ENCODE measurements at regions not wholly inside any gene's neighbourhood (a gene's known extent, or its start where the extent isn't known, plus 50 kb on each side); places are given as distances from the start of the nearest gene placed in this dataset.

DNA sequence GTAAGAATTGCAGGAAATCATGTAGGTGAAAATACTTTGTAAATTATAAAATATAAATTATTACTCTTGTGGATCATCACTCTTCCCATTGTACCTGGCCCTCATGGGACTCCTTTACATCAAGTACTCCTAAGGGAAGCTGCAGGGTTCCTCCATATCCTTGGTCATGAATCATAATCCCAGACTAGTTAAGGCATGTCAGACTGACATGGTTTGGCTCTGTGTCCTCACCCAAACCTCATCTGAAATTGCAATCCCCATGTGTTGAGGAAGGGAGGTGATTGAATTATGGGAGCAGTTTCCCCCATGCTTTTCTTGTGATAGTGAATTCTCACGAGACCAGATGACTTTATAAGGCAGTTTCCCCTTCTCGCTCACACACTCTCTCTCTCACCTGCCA is 77.1 kb downstream of the CMPK2 start:
- no CpG with 5 or more reads among the region's 2 CpGs for WGBS (ENCODE audit: insufficient coverage)
- DNase-seq (no peak), ATAC-seq (replicated peaks in 1 of 4) (no peak)
- Histone ChIP-seq H3K9me3 (no peaks in the 10 kb centered on the region), H3K27me3 (replicated peaks in 1 of 2; ENCODE audit: control insufficient read depth in 2 of 2, extremely low read depth in 1 of 2, insufficient read depth in 2 of 2, low read length in 1 of 2) (peaks cover 0 to 8% of the 10 kb centered on the region in 2 experiments), H3K4me1 (ENCODE audit: control insufficient read depth in 1 of 2, extremely low read depth in 1 of 2, insufficient read depth in 2 of 2, low read length in 2 of 2) (no peaks in the 10 kb centered on the region), H3K27ac (ENCODE audit: low read length) (no peak overlapping the region), H3K4me3 (ENCODE audit: control insufficient read depth in 1 of 2, extremely low read depth in 1 of 2, low read length in 1 of 2) (no peak overlapping the region), H3K36me3 (ENCODE audit: control insufficient read depth in 2 of 2, extremely low read depth in 1 of 2, insufficient read depth in 1 of 2, low read length in 1 of 2) (no peaks in the 10 kb centered on the region)
- Mint-ChIP-seq H3K9me3 (no peaks in the 10 kb centered on the region), H3K4me3 (no peak overlapping the region), H3K36me3 (no peaks in the 10 kb centered on the region), H3K27ac (no peak overlapping the region), H3K4me1 (no peaks in the 10 kb centered on the region), H3K27me3 (peaks cover 8 to 17% of the 10 kb centered on the region in 2 donors)
- CTCF ChIA-PET: no interaction called here
- POLR2A ChIA-PET: no interaction called here

DNA sequence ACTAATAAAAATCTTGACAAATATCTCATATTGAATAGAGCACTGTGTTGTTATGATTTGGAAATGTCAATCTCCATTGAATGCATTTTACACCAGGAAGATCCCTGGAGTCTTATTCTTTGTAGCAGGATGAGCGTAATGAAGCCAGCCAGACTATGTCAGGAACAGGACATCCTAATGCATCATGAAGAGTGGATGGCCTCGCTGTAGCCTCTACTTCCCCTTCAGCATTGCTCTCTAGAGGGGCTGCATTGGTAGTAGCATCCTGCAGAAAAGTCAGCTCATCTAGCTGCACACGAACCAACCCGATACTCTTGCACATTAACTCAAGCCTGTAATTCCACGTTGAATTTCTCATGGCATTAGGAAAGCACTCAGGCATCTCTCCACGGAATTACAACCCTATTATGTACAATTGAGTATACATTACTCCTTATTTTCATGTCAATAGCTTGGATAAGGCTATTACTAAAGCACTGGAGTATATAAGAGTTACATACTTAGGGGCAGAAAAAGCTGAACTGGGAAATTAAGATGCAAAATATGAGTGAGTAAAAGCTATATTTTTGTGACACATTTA is 76.1 kb downstream of the CMPK2 start:
- Histone ChIP-seq H3K4me3 (ENCODE audit: control insufficient read depth in 1 of 2, extremely low read depth in 1 of 2, low read length in 1 of 2) (no peak overlapping the region), H3K4me1 (ENCODE audit: control insufficient read depth in 1 of 2, extremely low read depth in 1 of 2, insufficient read depth in 2 of 2, low read length in 2 of 2) (no peaks in the 10 kb centered on the region), H3K27me3 (replicated peaks in 1 of 2; ENCODE audit: control insufficient read depth in 2 of 2, extremely low read depth in 1 of 2, insufficient read depth in 2 of 2, low read length in 1 of 2) (peaks cover 0 to 8% of the 10 kb centered on the region in 2 experiments), H3K9me3 (no peaks in the 10 kb centered on the region), H3K27ac (ENCODE audit: low read length) (no peak overlapping the region), H3K36me3 (ENCODE audit: control insufficient read depth in 2 of 2, extremely low read depth in 1 of 2, insufficient read depth in 1 of 2, low read length in 1 of 2) (no peaks in the 10 kb centered on the region)
- Mint-ChIP-seq H3K36me3 (no peaks in the 10 kb centered on the region), H3K27me3 (peaks cover 8 to 14% of the 10 kb centered on the region in 2 donors), H3K27ac (no peak overlapping the region), H3K9me3 (no peaks in the 10 kb centered on the region), H3K4me1 (no peaks in the 10 kb centered on the region), H3K4me3 (no peak overlapping the region)
- ATAC-seq (replicated peaks in 1 of 4): no peak
- ChIA-PET POLR2A (no interaction called here), CTCF (no interaction called here)
- DNase-seq: no peak
- no CpG with 5 or more reads among the region's 6 CpGs for WGBS (ENCODE audit: insufficient coverage)

DNA sequence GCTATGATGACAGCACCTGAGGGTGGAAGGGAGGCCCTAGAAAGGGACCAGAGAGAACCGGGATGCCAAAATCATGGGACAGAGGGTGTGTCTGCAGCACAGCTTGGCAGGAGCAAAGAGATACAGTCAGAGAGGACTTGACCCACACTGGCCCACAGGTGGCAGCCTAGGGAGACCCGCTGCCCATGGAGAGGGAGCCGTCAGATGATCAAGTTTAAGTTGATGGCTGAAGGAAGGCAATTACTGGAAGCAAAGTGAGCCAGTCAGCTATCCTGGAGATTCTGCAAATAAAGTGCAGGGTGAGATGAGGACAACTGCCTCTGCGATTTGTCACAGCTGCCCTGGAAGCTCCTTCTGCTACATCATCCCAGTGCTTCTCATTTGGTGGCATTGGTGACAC is 74.0 kb downstream of the CMPK2 start:
- Mint-ChIP-seq H3K4me3 (no peak overlapping the region), H3K36me3 (no peaks in the 10 kb centered on the region), H3K4me1 (no peaks in the 10 kb centered on the region), H3K27ac (no peak overlapping the region), H3K9me3 (no peaks in the 10 kb centered on the region), H3K27me3 (peaks cover 8 to 14% of the 10 kb centered on the region in 2 donors)
- ChIA-PET POLR2A (no interaction called here), CTCF (interaction anchor here (0.6 kb wide), 2 partner anchors 276 to 425 kb away, joined by 3 read pairs; no protein-coding TSS in a partner anchor)
- DNase-seq (no peak), ATAC-seq (replicated peaks in 1 of 4) (no peak)
- WGBS (ENCODE audit: insufficient coverage): 93% methylated on average over 4 of the region's 4 CpGs
- Histone ChIP-seq H3K36me3 (ENCODE audit: control insufficient read depth in 2 of 2, extremely low read depth in 1 of 2, insufficient read depth in 1 of 2, low read length in 1 of 2) (no peaks in the 10 kb centered on the region), H3K27me3 (replicated peaks in 1 of 2; ENCODE audit: control insufficient read depth in 2 of 2, extremely low read depth in 1 of 2, insufficient read depth in 2 of 2, low read length in 1 of 2) (peaks cover 0 to 4% of the 10 kb centered on the region in 2 experiments), H3K4me1 (ENCODE audit: control insufficient read depth in 1 of 2, extremely low read depth in 1 of 2, insufficient read depth in 2 of 2, low read length in 2 of 2) (no peaks in the 10 kb centered on the region), H3K27ac (ENCODE audit: low read length) (no peak overlapping the region), H3K4me3 (ENCODE audit: control insufficient read depth in 1 of 2, extremely low read depth in 1 of 2, low read length in 1 of 2) (no peak overlapping the region), H3K9me3 (no peaks in the 10 kb centered on the region)

DNA sequence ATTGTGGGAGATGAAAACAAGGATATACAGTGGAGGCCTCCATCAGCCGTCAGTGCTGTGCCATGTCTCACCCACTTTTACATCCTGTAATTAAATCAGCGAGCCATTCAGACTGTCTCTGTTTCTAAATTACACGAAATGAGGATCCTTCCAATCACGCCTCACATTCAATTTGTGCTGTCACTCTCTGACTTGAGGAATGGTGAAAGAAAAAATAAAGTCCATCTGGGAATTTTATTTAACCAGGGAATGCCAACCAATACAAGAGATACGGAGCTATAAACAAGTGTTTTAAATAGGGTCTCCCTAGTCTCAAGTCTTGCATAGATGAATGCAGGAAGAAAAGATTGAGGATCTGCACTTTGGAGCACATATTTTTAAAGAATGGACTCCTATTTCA is 72.8 kb downstream of the CMPK2 start:
- no CpG with 5 or more reads among the region's 5 CpGs for WGBS (ENCODE audit: insufficient coverage)
- Mint-ChIP-seq H3K36me3 (no peaks in the 10 kb centered on the region), H3K27me3 (peaks cover 7 to 14% of the 10 kb centered on the region in 2 donors), H3K9me3 (no peaks in the 10 kb centered on the region), H3K27ac (no peak overlapping the region), H3K4me1 (no peaks in the 10 kb centered on the region), H3K4me3 (no peak overlapping the region)
- Histone ChIP-seq H3K4me3 (ENCODE audit: control insufficient read depth in 1 of 2, extremely low read depth in 1 of 2, low read length in 1 of 2) (no peak overlapping the region), H3K27ac (ENCODE audit: low read length) (no peak overlapping the region), H3K36me3 (ENCODE audit: control insufficient read depth in 2 of 2, extremely low read depth in 1 of 2, insufficient read depth in 1 of 2, low read length in 1 of 2) (no peaks in the 10 kb centered on the region), H3K4me1 (ENCODE audit: control insufficient read depth in 1 of 2, extremely low read depth in 1 of 2, insufficient read depth in 2 of 2, low read length in 2 of 2) (no peaks in the 10 kb centered on the region), H3K27me3 (replicated peaks in 1 of 2; ENCODE audit: control insufficient read depth in 2 of 2, extremely low read depth in 1 of 2, insufficient read depth in 2 of 2, low read length in 1 of 2) (peaks cover 0 to 4% of the 10 kb centered on the region in 2 experiments), H3K9me3 (no peaks in the 10 kb centered on the region)
- CTCF ChIA-PET: no interaction called here
- no peak for ATAC-seq (replicated peaks in 1 of 4)
- POLR2A ChIA-PET: no interaction called here
- no peak for DNase-seq

DNA sequence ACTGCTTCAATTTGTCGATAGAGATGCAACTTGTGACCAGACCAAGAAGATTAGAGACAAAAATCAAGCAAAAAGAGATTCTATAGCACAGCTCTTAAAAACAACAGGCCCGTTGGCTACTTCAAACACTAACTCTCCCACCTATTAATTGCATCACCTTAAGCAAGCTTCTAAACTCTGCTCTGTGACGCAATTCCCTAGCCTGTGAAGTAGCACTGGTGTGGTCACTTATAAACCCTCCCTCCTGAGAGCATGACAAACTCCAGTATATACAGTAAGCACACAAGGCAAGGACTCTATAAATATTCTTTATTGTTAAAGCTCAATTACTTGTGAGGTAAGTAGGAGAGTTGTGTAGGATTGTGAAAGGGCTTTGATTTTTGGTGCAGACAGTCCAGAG is 72.3 kb downstream of the CMPK2 start:
- no peak overlapping the region for H3K27ac ChIP-seq (ENCODE audit: low read length)
- CTCF ChIA-PET: interaction anchor here in 1 of 2 donors (1.5 kb wide), 1 partner anchor 251 kb away, joined by 6 read pairs; no protein-coding TSS in a partner anchor
- DNase-seq: no peak
- H3K27me3 ChIP-seq (replicated peaks in 1 of 2; ENCODE audit: control insufficient read depth in 2 of 2, extremely low read depth in 1 of 2, insufficient read depth in 2 of 2, low read length in 1 of 2): peaks cover 0 to 4% of the 10 kb centered on the region in 2 experiments
- Mint-ChIP-seq H3K4me1 (no peaks in the 10 kb centered on the region), H3K27ac (no peak overlapping the region), H3K36me3 (no peaks in the 10 kb centered on the region), H3K9me3 (no peaks in the 10 kb centered on the region), H3K27me3 (peaks cover 6 to 14% of the 10 kb centered on the region in 2 donors), H3K4me3 (no peak overlapping the region)
- no peaks in the 10 kb centered on the region for H3K4me1 ChIP-seq (ENCODE audit: control insufficient read depth in 1 of 2, extremely low read depth in 1 of 2, insufficient read depth in 2 of 2, low read length in 2 of 2)
- POLR2A ChIA-PET: no interaction called here
- H3K4me3 ChIP-seq (ENCODE audit: control insufficient read depth in 1 of 2, extremely low read depth in 1 of 2, low read length in 1 of 2): no peak overlapping the region
- WGBS (ENCODE audit: insufficient coverage): 83% methylated on average over 2 of the region's 3 CpGs
- no peaks in the 10 kb centered on the region for H3K9me3 ChIP-seq
- no peaks in the 10 kb centered on the region for H3K36me3 ChIP-seq (ENCODE audit: control insufficient read depth in 2 of 2, extremely low read depth in 1 of 2, insufficient read depth in 1 of 2, low read length in 1 of 2)
- no peak for ATAC-seq (replicated peaks in 1 of 4)

DNA sequence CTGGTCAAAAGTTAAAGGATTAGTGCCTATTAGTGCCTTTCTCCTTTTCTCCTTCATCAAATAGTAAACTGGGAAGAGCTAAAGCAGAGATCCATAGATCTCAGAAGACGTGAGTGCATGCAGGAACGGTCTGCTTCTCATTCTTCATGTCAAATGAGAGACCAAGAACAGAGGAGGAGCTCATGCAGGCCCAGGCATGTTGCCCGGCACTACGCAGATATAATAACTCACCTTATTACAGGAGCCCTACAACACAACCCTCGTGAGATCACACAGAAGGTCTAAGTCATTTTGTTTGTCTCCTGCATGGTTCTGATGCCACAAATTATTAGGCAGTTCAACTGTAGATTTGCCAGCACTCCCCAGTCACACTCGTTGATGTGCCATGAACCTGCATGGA is 71.8 kb downstream of the CMPK2 start:
- H3K27ac Mint-ChIP-seq: no peak overlapping the region
- Histone ChIP-seq H3K36me3 (ENCODE audit: control insufficient read depth in 2 of 2, extremely low read depth in 1 of 2, insufficient read depth in 1 of 2, low read length in 1 of 2) (no peaks in the 10 kb centered on the region), H3K4me3 (ENCODE audit: control insufficient read depth in 1 of 2, extremely low read depth in 1 of 2, low read length in 1 of 2) (no peak overlapping the region), H3K27ac (ENCODE audit: low read length) (no peak overlapping the region), H3K4me1 (ENCODE audit: control insufficient read depth in 1 of 2, extremely low read depth in 1 of 2, insufficient read depth in 2 of 2, low read length in 2 of 2) (no peaks in the 10 kb centered on the region), H3K27me3 (replicated peaks in 1 of 2; ENCODE audit: control insufficient read depth in 2 of 2, extremely low read depth in 1 of 2, insufficient read depth in 2 of 2, low read length in 1 of 2) (peaks cover 0 to 4% of the 10 kb centered on the region in 2 experiments), H3K9me3 (no peaks in the 10 kb centered on the region)
- no peaks in the 10 kb centered on the region for H3K9me3 Mint-ChIP-seq
- no peaks in the 10 kb centered on the region for H3K36me3 Mint-ChIP-seq
- H3K4me1 Mint-ChIP-seq: no peaks in the 10 kb centered on the region
- POLR2A ChIA-PET: no interaction called here
- H3K27me3 Mint-ChIP-seq: peaks cover 6 to 11% of the 10 kb centered on the region in 2 donors
- ATAC-seq (replicated peaks in 1 of 4) (no peak), DNase-seq (no peak)
- H3K4me3 Mint-ChIP-seq: no peak overlapping the region
- WGBS (ENCODE audit: insufficient coverage): 86% methylated on average over 5 of the region's 6 CpGs
- CTCF ChIA-PET: interaction anchor here in 1 of 2 donors (1.5 kb wide), 1 partner anchor 251 kb away, joined by 6 read pairs; no protein-coding TSS in a partner anchor

DNA sequence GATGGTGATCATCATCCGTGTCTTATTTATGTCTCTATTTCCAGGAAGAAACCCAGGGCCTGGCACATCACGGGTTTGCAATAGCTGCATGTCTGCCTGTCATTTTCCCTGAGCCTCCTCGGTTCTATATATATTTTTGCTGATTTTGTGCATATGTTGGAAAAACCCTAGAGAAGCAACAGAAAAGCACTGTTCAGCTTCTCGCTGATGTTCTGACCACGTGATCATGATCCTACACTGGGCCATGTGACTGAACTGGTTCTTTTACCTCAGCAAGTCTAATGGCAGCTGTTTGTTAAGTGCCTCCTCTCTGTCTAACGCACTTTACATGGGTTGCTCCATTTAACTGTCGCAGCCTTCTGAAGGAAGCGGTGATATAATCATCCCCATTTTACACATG is 71.3 kb downstream of the CMPK2 start:
- no peaks in the 10 kb centered on the region for H3K9me3 ChIP-seq
- no peak for DNase-seq
- H3K36me3 ChIP-seq (ENCODE audit: control insufficient read depth in 2 of 2, extremely low read depth in 1 of 2, insufficient read depth in 1 of 2, low read length in 1 of 2): no peaks in the 10 kb centered on the region
- H3K9me3 Mint-ChIP-seq: no peaks in the 10 kb centered on the region
- H3K36me3 Mint-ChIP-seq: no peaks in the 10 kb centered on the region
- WGBS (ENCODE audit: insufficient coverage): 80% methylated on average over 6 of the region's 8 CpGs
- no peak overlapping the region for H3K27ac Mint-ChIP-seq
- POLR2A ChIA-PET: no interaction called here
- H3K4me3 ChIP-seq (ENCODE audit: control insufficient read depth in 1 of 2, extremely low read depth in 1 of 2, low read length in 1 of 2): no peak overlapping the region
- no peaks in the 10 kb centered on the region for H3K4me1 ChIP-seq (ENCODE audit: control insufficient read depth in 1 of 2, extremely low read depth in 1 of 2, insufficient read depth in 2 of 2, low read length in 2 of 2)
- no peak for ATAC-seq (replicated peaks in 1 of 4)
- CTCF ChIA-PET: interaction anchor here in 1 of 2 donors (1.5 kb wide), 1 partner anchor 250 kb away, joined by 6 read pairs; no protein-coding TSS in a partner anchor
- H3K27ac ChIP-seq (ENCODE audit: low read length): no peak overlapping the region
- peaks cover 6% of the 10 kb centered on the region in 2 donors for H3K27me3 Mint-ChIP-seq
- H3K27me3 ChIP-seq (replicated peaks in 1 of 2; ENCODE audit: control insufficient read depth in 2 of 2, extremely low read depth in 1 of 2, insufficient read depth in 2 of 2, low read length in 1 of 2): peaks cover 0 to 4% of the 10 kb centered on the region in 2 experiments
- H3K4me1 Mint-ChIP-seq: no peaks in the 10 kb centered on the region
- no peak overlapping the region for H3K4me3 Mint-ChIP-seq
